ENCODE measurements at regions not wholly inside any gene's neighbourhood (a gene's known extent, or its start where the extent isn't known, plus 50 kb on each side); places are given as distances from the start of the nearest gene placed in this dataset.
"Not testable (repeated sequence)": the region's sequence is repeated elsewhere in the genome, so short reads cannot be mapped to it uniquely, and the experiment has no call there.

GRCh38 chr2:124978597-124978996, 953.5 kb downstream of the CNTNAP5 start:
- Histone ChIP-seq H3K27ac (no peak overlapping the region), H3K4me1 (no peaks in the 10 kb centered on the region), H3K27me3 (no peaks in the 10 kb centered on the region), H3K36me3 (no peaks in the 10 kb centered on the region), H3K9me3 (no peaks in the 10 kb centered on the region), H3K4me3 (no peak overlapping the region)
- ATAC-seq = no peak
- intact Hi-C loops (cut with DNase I; ENCODE audit: low total_unique reads) = no loop called here
- in situ Hi-C loops (cut with MboI; ENCODE audit: low sequenced_read_pairs in 4 of 4) = no loop called here
- TF ChIP-seq POLR2A (IDR thresholded peaks at IDR 0.05) = no peak
- TF ChIP-seq CTCF (IDR thresholded peaks at IDR 0.05 in 4 of 5, conservative IDR thresholded peaks at IDR 0.05 in 1 of 5) = no peak
- no peak for DNase-seq

- H3K36me3 ChIP-seq = no peaks in the 10 kb centered on the region
- intact Hi-C loops (cut with DNase I; ENCODE audit: low total_unique reads) (no loop called here), in situ Hi-C loops (cut with MboI; ENCODE audit: low sequenced_read_pairs in 4 of 4) (no loop called here)
- no peak for ATAC-seq
- DNase-seq = no peak
- H3K4me1 ChIP-seq = no peaks in the 10 kb centered on the region
- H3K27me3 ChIP-seq = no peaks in the 10 kb centered on the region
- H3K4me3 ChIP-seq = no peak overlapping the region
- H3K27ac ChIP-seq = no peak overlapping the region
- TF ChIP-seq POLR2A (IDR thresholded peaks at IDR 0.05) (no peak), CTCF (IDR thresholded peaks at IDR 0.05 in 4 of 5, conservative IDR thresholded peaks at IDR 0.05 in 1 of 5) (no peak)
- H3K9me3 ChIP-seq = no peaks in the 10 kb centered on the region
Observed at GRCh38 chr2:124983595-124983994, 958.5 kb downstream of the CNTNAP5 start.

GRCh38 chr2:124985270-124985669, 960.2 kb downstream of the CNTNAP5 start:
- no peak for TF ChIP-seq CTCF (IDR thresholded peaks at IDR 0.05 in 4 of 5, conservative IDR thresholded peaks at IDR 0.05 in 1 of 5)
- no peak for TF ChIP-seq POLR2A (IDR thresholded peaks at IDR 0.05)
- no peak for ATAC-seq
- H3K27me3 ChIP-seq = no peaks in the 10 kb centered on the region
- no peaks in the 10 kb centered on the region for H3K4me1 ChIP-seq
- in situ Hi-C loops (cut with MboI; ENCODE audit: low sequenced_read_pairs in 4 of 4) (no loop called here), intact Hi-C loops (cut with DNase I; ENCODE audit: low total_unique reads) (no loop called here)
- no peaks in the 10 kb centered on the region for H3K36me3 ChIP-seq
- H3K9me3 ChIP-seq = no peaks in the 10 kb centered on the region
- no peak for DNase-seq
- H3K27ac ChIP-seq = no peak overlapping the region
- no peak overlapping the region for H3K4me3 ChIP-seq

- H3K9me3 ChIP-seq = no peaks in the 10 kb centered on the region
- no peaks in the 10 kb centered on the region for H3K4me1 ChIP-seq
- TF ChIP-seq CTCF (IDR thresholded peaks at IDR 0.05 in 4 of 5, conservative IDR thresholded peaks at IDR 0.05 in 1 of 5) (no peak), POLR2A (IDR thresholded peaks at IDR 0.05) (no peak)
- no peak overlapping the region for H3K27ac ChIP-seq
- intact Hi-C loops (cut with DNase I; ENCODE audit: low total_unique reads) (no loop called here), in situ Hi-C loops (cut with MboI; ENCODE audit: low sequenced_read_pairs in 4 of 4) (no loop called here)
- no peaks in the 10 kb centered on the region for H3K27me3 ChIP-seq
- H3K36me3 ChIP-seq = no peaks in the 10 kb centered on the region
- DNase-seq (no peak), ATAC-seq (no peak)
- H3K4me3 ChIP-seq = no peak overlapping the region
Observed at GRCh38 chr2:124986136-124986535, 961.0 kb downstream of the CNTNAP5 start.

- intact Hi-C loops (cut with DNase I; ENCODE audit: low total_unique reads); in situ Hi-C loops (cut with MboI; ENCODE audit: low sequenced_read_pairs in 4 of 4): not testable (repeated sequence)
Observed at GRCh38 chr2:124986870-124987269, 961.8 kb downstream of the CNTNAP5 start.

GRCh38 chr2:124987436-124987835, 962.3 kb downstream of the CNTNAP5 start:
- DNase-seq; H3K27me3 ChIP-seq; ATAC-seq; H3K9me3 ChIP-seq; H3K4me1 ChIP-seq; H3K36me3 ChIP-seq; H3K27ac ChIP-seq; H3K4me3 ChIP-seq; intact Hi-C loops (cut with DNase I; ENCODE audit: low total_unique reads); in situ Hi-C loops (cut with MboI; ENCODE audit: low sequenced_read_pairs in 4 of 4): not testable (repeated sequence)

More at GRCh38 chr2:124986870-124987269, 961.8 kb downstream of the CNTNAP5 start:
- ATAC-seq, DNase-seq, H3K4me1 ChIP-seq, H3K9me3 ChIP-seq, H3K27ac ChIP-seq, H3K36me3 ChIP-seq, H3K4me3 ChIP-seq, H3K27me3 ChIP-seq: not testable (repeated sequence)

Data from gastrocnemius medialis (tissue), 4 donors.